A673 (cell line): ENCODE measurements at regions not wholly inside any gene's neighbourhood (a gene's known extent, or its start where the extent isn't known, plus 50 kb on each side); places are given as distances from the start of the nearest gene placed in this dataset.

ENCODE experiments used
- BruUV-seq: library from RNA; stranded (reverse); fragments of 400-500 nt; replicated peaks from 2 replicates; lab custom pipeline; 2021; lab: Mats Ljungman, UMichigan
- CTCF ChIA-PET: fragments of 300-600 bp; sonication (Branson Sonifier 250); formaldehyde crosslinking; loops from one replicate; lab custom pipeline; 2022; ENCODE audit warnings: antibody characterized with exemption; lab: Charles Lee
- POLR2A ChIA-PET: fragments of 300-600 bp; sonication (Branson Sonifier 250); formaldehyde crosslinking; loops from one replicate; lab custom pipeline; 2022; ENCODE audit warnings: antibody characterized with exemption; ENCODE audit not compliant: low non-redundant PET; lab: Charles Lee
- DNase-seq: peaks from one replicate; pipeline ENCODE4 v3.0.0-alpha.2; 2015; ENCODE audit warnings: low spot score
- H3K27ac ChIP-seq: fragments of 200-600 bp; sonication (generic); 2 replicates; pipeline ENCODE4 v1.5.1; 2016; ENCODE audit warnings: mixed run types, low read depth, mild to moderate bottlenecking, mixed read lengths, antibody characterized with exemption, low read length; ENCODE audit not compliant: poor library complexity, severe bottlenecking
- H3K27me3 ChIP-seq: fragments of 200-600 bp; sonication (generic); replicated peaks from 2 replicates; pipeline ENCODE4 v1.6.1; 2017; ENCODE audit warnings: mixed run types, low read depth, mild to moderate bottlenecking, mixed read lengths, antibody characterized with exemption, low read length; ENCODE audit not compliant: insufficient read depth, poor library complexity
- H3K36me3 ChIP-seq: fragments of 200-600 bp; sonication (generic); 2 replicates; pipeline ENCODE4 v1.6.1; 2016; ENCODE audit warnings: mixed run types, mild to moderate bottlenecking, mixed read lengths, antibody characterized with exemption, low read length; ENCODE audit not compliant: insufficient read depth, poor library complexity, severe bottlenecking
- H3K4me1 ChIP-seq: fragments of 200-600 bp; sonication (generic); 2 replicates; pipeline ENCODE4 v1.6.1; 2017; ENCODE audit warnings: mixed run types, mild to moderate bottlenecking, mixed read lengths, antibody characterized with exemption, low read length; ENCODE audit not compliant: insufficient read depth, poor library complexity, severe bottlenecking
- H3K4me3 ChIP-seq: fragments of 200-600 bp; sonication (generic); 2 replicates; pipeline ENCODE4 v1.5.1; 2016; ENCODE audit warnings: low read depth, mixed run types, mild to moderate bottlenecking, mixed read lengths, low read length; ENCODE audit not compliant: poor library complexity, severe bottlenecking
- H3K9me3 ChIP-seq: fragments of 200-600 bp; sonication (generic); 2 replicates; pipeline ENCODE4 v1.6.1; 2016; ENCODE audit warnings: mixed run types, low read depth, mild to moderate bottlenecking, mixed read lengths, antibody characterized with exemption, low read length; ENCODE audit not compliant: poor library complexity, severe bottlenecking
- CTCF ChIP-seq: fragments of 300-800, 200-600 bp; sonication (generic); conservative IDR thresholded peaks from 2 replicates; pipeline ENCODE4 v1.5.1; 2017; ENCODE audit warnings: low read depth, mild to moderate bottlenecking, antibody characterized with exemption, low read length, moderate library complexity, mixed read lengths
- EZH2 ChIP-seq: fragments of 200-600 bp; sonication (generic); IDR thresholded peaks from 2 replicates; pipeline ENCODE4 v1.6.1; 2017; ENCODE audit warnings: borderline replicate concordance, low read depth, mild to moderate bottlenecking, mixed read lengths, antibody characterized with exemption, low read length; ENCODE audit not compliant: poor library complexity, severe bottlenecking
- intact Hi-C: fragments of 100-400 bp; cut with micrococcal nuclease; formaldehyde crosslinking; loops from one replicate; pipeline ENCODE4 v1.10.0; 2022; ENCODE audit not compliant: unreplicated experiment

- TF ChIP-seq CTCF (no peak), EZH2 (no peak)
- H3K36me3 ChIP-seq = no peaks in the 10 kb centered on the region
- H3K9me3 ChIP-seq = peaks cover 5% of the 10 kb centered on the region
- BruUV-seq = no TSS peak
- no peaks in the 10 kb centered on the region for H3K4me1 ChIP-seq
- H3K27ac ChIP-seq = no peak overlapping the region
- no peak overlapping the region for H3K4me3 ChIP-seq
- CTCF ChIA-PET = no interaction called here
- POLR2A ChIA-PET = no interaction called here
- intact Hi-C loops = no loop called here
- no peak for DNase-seq
- H3K27me3 ChIP-seq = no peaks in the 10 kb centered on the region
Measured at GRCh38 chr14:21880918-21881317, 207.3 kb upstream of the OR4E1 start.

- TF ChIP-seq CTCF = no peak
- TF ChIP-seq EZH2 = no peak
- intact Hi-C loops = no loop called here
- CTCF ChIA-PET = no interaction called here
- DNase-seq = no peak
- no peak overlapping the region for H3K27ac ChIP-seq
- H3K9me3 ChIP-seq = no peaks in the 10 kb centered on the region
- BruUV-seq = no TSS peak
- no peaks in the 10 kb centered on the region for H3K36me3 ChIP-seq
- POLR2A ChIA-PET = no interaction called here
- H3K27me3 ChIP-seq = peaks cover 16% of the 10 kb centered on the region
- no peak overlapping the region for H3K4me3 ChIP-seq
- no peaks in the 10 kb centered on the region for H3K4me1 ChIP-seq
Measured at GRCh38 chr14:21875791-21876190, 202.2 kb upstream of the OR4E1 start.

- H3K9me3 ChIP-seq = no peaks in the 10 kb centered on the region
- ChIA-PET CTCF (no interaction called here), POLR2A (no interaction called here)
- BruUV-seq = no TSS peak
- intact Hi-C loops = no loop called here
- TF ChIP-seq CTCF = no peak
- no peak for TF ChIP-seq EZH2
- no peaks in the 10 kb centered on the region for H3K36me3 ChIP-seq
- H3K27ac ChIP-seq = no peak overlapping the region
- DNase-seq = no peak
- peaks cover 16% of the 10 kb centered on the region for H3K27me3 ChIP-seq
- no peaks in the 10 kb centered on the region for H3K4me1 ChIP-seq
- H3K4me3 ChIP-seq = no peak overlapping the region
Measured at GRCh38 chr14:21874946-21875345, 201.3 kb upstream of the OR4E1 start.
